Epithelial cell of esophagus (primary cell): ENCODE measurements at regions not wholly inside any gene's neighbourhood (a gene's known extent, or its start where the extent isn't known, plus 50 kb on each side); places are given as distances from the start of the nearest gene placed in this dataset.

Experiments used
- DNase-seq: peaks from one replicate; pipeline ENCODE4 v3.0.0; 2010; ENCODE audit warnings: low read depth
- H3K4me3 ChIP-seq: 2 replicates; pipeline ENCODE4 v1.5.1; 2011; ENCODE audit warnings: mild to moderate bottlenecking, low read length, control low read depth
- TF ChIP-seq, protein P1 (sequence below): IDR thresholded peaks from 2 replicates; pipeline ENCODE4 v1.5.1; 2011; ENCODE audit warnings: low read depth, mild to moderate bottlenecking, low read length, control low read depth, inconsistent platforms; ENCODE audit not compliant: insufficient read depth; ENCODE audit errors: missing control alignments

DNA sequence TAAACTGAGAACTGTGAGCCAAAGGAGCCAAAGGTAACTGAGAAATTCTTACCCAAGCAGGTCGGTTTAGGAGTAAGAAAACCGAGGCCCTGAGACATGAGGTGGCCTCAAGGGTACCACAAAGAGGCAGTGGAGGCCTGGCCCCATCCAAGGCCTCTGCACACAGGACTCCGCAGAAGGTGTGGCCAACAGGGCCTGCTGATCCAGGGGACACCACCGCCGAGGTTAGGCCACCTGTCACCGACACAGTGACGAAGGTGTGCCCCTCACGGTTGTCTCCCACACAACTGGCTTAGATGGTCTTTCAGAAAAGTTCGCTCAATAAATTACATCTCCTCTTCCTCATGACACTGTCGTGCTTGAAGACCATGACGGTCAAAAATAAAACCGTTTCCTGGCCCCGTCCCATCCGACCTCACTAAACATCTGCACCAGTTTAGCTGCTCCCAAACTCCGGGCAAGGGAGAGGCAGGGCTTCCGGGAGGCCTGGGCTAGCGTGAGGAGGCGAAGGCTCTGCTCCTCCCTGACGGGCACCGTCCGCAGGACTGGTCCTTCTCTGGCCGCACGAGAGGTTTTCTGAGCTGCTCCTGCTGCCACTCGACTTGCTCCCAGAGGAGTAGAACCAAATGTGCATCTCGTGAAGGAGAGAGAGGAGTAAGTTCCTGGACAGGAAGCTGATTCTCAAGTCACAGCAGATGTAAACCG is 442.0 kb downstream of the EIPR1 start:
- DNase-seq: no peak
- H3K4me3 ChIP-seq: no peak overlapping the region
- TF ChIP-seq, protein P1, sequence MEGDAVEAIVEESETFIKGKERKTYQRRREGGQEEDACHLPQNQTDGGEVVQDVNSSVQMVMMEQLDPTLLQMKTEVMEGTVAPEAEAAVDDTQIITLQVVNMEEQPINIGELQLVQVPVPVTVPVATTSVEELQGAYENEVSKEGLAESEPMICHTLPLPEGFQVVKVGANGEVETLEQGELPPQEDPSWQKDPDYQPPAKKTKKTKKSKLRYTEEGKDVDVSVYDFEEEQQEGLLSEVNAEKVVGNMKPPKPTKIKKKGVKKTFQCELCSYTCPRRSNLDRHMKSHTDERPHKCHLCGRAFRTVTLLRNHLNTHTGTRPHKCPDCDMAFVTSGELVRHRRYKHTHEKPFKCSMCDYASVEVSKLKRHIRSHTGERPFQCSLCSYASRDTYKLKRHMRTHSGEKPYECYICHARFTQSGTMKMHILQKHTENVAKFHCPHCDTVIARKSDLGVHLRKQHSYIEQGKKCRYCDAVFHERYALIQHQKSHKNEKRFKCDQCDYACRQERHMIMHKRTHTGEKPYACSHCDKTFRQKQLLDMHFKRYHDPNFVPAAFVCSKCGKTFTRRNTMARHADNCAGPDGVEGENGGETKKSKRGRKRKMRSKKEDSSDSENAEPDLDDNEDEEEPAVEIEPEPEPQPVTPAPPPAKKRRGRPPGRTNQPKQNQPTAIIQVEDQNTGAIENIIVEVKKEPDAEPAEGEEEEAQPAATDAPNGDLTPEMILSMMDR: no peak

DNA sequence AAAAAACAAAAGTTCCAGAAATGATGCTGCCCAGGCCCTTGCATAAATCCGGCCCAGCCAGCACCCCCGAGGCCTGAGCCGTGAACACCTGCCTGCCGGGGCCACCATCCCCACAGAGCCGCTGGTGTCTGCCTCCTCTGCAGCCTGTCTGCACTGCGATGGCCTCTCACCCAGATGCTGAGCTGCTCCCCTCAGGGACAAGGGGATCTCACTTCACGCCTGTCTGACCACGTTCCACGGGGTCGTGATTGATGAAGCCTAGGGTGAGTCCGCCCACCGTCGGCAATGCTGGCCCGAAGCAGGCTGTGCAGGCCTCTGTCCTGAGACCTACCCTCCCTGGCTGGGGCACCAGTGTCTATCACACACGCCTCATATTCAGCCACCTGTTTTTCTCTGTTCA is 444.2 kb downstream of the EIPR1 start:
- no peak for DNase-seq
- TF ChIP-seq, protein P1: no peak
- no peak overlapping the region for H3K4me3 ChIP-seq

DNA sequence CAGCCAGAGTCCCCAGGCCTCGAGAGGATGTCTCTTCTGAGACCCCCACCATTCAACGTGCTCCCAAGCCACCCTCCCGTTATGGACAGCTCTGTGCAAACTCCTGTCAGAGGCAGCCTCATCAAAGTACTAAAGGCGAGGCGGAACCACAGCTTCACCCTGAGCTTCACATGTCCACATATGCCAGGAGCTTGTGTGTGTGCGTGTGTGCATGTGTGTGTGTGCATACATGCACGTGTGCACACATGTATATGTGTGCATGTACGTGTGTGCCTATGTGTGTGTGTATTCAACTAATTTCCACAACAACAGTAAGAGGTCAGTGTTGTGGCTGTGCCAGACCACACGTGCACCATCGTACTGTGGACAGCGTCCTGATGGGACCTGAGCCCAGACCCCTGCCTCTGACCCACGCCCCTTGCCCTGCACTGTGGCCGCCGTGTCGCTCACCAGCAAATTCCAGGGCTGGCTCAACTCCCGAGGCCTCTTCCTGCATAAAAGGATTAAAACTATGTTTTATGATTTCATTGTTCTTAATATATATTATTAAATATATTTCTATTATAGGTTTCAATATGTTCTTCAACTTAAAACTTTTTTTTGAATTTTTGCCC is 444.8 kb downstream of the EIPR1 start:
- DNase-seq: no peak
- H3K4me3 ChIP-seq: no peak overlapping the region
- TF ChIP-seq, protein P1: no peak

DNA sequence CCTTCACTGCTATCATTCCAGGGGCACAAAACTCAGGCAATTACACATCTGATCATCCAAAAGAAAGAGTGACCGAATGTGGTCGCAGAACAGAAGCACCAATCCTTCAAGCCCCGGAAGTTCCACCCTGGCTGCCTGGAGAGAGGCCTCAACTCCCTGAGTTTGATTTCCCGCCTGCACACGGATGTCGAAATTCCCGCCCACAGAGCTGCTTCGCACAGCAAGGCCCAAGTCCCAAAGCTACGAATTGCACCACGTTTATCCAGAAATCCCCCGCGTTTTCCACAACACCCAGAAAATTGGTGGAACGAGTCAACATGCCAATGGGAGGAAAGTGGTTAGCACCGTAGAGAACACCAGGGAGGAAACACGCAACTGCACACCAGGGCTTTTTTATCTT is 445.4 kb downstream of the EIPR1 start:
- no peak overlapping the region for H3K4me3 ChIP-seq
- TF ChIP-seq, protein P1: no peak
- no peak for DNase-seq

DNA sequence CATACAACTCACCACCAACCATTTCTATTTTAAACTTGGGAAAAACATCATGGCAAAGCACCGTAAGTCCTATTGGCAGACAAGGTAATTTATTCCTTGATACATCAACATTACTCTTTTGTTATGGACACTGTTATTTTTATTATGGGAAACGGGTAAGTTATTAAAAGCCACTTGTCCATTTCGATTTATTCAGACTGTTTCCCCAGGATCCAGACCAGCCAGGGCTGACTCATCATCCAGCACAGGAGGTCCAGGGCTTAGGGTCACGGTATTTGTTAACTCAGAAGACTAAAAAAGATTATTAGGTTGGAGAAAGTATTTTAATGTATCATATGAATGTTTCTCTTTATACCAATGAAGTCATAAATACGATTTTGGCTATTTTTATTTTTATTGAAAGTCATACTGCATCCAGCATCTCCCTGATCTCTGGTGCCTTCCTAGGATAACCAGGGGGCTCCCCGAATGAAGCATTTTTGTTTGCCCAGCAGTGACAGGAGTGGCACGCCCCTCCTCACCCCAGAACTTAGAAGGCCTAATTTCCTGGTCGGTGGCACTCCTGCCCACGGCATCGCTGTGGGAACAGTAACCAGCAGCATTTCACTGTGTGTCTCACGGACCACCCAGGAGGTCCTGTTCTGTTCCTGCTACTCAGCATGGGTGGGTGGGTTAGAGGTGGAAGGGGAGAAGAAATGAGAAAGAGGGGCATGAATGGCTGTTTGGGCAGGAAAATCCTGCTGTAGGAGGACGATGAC is 446.1 kb downstream of the EIPR1 start:
- TF ChIP-seq, protein P1: no peak

DNA sequence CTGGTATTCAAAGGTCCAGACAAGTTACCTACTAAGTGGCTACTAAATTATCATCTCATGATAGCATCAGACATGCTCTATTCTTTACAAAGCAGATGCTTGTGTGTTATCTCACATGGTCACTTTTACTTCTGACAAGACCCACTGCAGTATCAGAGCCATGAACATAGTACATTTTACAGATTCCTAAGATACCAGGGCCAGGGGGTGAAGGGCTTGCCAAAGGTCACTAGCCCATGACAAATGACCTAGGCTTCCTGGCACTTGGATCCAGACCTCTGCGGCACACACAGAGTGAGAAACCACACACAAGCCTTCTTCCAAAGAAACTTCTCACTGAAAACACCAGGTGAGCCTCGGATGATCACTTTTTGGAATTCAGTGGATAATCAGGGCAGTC is 446.8 kb downstream of the EIPR1 start:
- H3K4me3 ChIP-seq: no peak overlapping the region
- no peak for DNase-seq
- TF ChIP-seq, protein P1: no peak

More for the DNA sequence above, 446.1 kb downstream of the EIPR1 start:
- no peak overlapping the region for H3K4me3 ChIP-seq
- no peak for DNase-seq
